Bone marrow (tissue), 2 donors: ENCODE measurements at regions not wholly inside any gene's neighbourhood (a gene's known extent, or its start where the extent isn't known, plus 50 kb on each side); places are given as distances from the start of the nearest gene placed in this dataset.

Experiments used
- DNase-seq, 2 donors: peaks; one replicate each; lab custom pipeline; 2025; lab: John Stamatoyannopoulos, UW

DNA sequence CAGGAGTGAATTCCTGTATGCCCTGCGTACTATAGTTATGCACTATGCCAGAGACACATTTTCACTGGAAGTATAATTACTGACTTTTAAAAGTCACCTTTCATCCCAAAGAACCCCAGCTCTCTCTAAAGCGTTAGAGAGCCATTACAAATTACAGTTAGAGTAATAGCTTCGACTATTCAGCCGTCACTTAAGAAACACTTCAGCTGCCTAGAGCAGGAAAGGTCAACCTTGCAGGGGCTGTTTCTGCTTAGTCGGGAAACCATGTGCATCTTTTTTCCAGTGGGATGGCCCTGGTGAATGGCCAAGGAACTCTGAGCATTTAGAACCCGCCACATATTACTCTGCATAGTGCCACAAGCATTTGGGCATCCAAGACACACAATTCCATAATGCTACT lies 235.9 kb downstream of the ARRDC4 start:
- DNase-seq = no peak

DNA sequence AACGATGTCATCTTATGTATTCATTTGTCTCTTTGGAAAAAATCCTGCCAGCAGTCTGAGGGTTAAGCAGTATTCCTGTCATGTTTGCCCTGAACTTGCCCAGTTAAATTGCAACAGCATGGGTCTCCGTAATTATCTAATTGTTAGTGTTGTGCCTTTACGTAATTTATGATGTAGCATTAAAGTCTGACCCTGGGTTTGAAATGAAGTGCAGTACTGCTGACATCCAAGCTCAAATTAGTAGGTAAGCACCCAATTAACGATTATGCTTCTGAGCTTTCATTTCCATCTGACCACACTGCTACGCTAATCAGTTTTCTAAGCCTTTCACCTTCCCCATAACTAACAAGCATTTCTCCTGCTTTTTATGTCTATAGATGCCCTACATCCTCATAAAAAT lies 241.8 kb downstream of the ARRDC4 start:
- no peak for DNase-seq

DNA sequence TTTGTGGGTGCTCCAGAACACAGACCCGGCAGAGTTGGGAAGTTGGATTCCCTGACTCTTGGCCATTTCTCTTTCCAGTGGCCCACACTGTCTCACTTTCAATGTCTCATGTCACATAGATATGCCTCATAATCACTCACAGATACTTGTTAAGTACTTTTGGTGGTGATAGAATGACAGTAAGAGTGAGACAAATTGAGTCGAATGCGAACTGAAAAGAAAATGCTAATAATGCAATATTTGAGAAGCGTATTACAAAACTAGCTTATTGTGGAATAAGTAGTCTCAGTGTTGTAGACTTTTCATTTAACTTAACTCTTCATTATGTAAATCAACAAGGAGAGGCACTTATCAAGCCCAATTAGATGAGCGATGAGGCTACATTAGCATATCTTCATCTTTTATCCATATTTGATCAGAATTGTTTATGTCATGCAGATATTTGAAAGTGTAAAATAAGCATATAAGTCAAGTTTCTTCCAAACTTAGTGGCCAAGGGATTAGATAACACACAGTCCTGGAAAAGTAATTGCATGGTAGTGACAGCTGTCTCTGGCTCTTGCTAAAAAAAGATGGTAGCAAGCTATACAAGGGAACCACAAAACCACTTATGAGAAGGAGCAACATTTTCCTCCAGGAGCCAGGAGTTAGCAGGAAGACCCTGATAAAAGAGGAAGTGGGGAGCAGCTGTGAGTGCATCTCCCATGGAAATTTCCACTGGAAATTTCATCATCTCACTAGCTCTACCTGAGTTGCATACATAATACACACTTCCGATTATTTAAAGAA lies 243.6 kb downstream of the ARRDC4 start:
- DNase-seq = no peak

- no peak for DNase-seq
These were observed 247.4 kb downstream of the ARRDC4 start for GRCh38 chr15:98207928-98208327.

DNA sequence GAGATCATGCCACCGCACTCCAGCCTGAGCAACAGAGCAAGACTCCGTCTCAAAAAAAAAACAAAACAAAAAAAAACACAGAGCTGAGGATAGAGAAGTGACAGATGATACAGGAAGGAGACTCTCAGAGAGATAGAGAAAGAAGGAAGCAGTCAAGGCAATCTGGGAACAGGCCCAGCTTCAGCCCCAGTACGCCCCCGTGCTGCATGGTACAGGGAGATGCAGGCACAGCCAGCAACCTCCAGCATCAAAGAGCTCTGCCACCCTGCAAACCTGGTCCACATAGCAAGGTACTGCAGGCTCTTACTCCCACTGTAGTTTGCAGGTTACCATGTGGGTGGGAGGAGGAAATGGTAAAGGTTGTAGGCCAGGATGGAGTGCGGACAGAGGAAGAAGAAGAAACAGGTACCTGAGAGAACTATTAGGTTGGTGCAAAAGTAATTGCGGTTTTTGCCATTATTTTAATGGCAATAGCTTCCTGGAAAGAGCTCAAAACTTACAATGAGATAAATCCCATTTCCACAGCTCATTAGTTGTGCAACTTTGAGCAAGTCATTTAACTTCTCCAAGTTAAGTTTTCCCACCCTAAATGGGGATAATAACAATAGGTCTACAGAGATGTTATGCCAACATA lies 253.0 kb downstream of the ARRDC4 start:
- no peak for DNase-seq

DNA sequence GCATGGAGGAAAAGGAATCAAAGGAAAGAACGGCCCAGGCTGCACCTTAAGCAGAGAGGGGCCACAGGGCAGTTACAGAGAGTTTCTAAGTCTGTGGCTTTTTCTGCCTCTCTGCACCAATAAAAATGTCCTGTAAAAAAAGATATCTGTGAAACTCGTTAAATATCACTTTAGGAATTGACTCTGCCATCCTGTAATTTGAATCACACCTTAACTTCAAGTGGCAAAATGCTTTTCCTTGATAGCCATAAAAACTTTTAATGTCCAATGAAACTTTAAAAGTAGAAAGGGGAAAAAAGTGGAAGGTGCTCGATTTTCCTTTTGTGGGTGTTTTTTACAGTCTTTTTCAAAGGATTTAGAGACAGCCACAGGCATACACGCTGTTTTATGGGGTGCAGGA lies 255.7 kb downstream of the ARRDC4 start:
- DNase-seq = no peak

GRCh38 chr15:98217356-98217755 lies 256.9 kb downstream of the ARRDC4 start:
- no peak for DNase-seq

GRCh38 chr15:98221144-98221543 lies 260.6 kb downstream of the ARRDC4 start:
- DNase-seq = no peak

- no peak for DNase-seq
These were observed 261.1 kb downstream of the ARRDC4 start for GRCh38 chr15:98221577-98221976.

- DNase-seq = no peak
These were observed 265.6 kb downstream of the ARRDC4 start for GRCh38 chr15:98226149-98226548.

DNA sequence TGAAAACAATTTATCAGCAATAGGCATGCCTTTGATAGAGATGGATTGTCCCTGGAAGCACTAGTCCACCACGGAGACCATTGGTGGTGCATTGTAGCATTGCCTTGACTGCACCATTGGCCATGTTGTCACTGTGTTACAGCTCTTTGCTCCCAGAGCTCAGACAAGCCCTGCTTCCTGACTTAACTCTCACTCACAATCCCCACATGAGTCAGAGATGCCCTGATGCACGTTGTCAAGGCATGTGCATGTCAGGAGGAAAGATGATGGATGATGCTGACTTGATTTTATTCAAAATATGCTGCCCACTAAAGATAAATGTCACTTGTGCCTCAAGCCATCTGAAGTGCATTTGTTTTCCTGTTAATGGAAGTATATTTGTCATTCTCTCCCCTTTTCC lies 266.1 kb downstream of the ARRDC4 start:
- DNase-seq = no peak

- DNase-seq = no peak
These were observed 268.3 kb downstream of the ARRDC4 start for GRCh38 chr15:98228846-98229245.

DNA sequence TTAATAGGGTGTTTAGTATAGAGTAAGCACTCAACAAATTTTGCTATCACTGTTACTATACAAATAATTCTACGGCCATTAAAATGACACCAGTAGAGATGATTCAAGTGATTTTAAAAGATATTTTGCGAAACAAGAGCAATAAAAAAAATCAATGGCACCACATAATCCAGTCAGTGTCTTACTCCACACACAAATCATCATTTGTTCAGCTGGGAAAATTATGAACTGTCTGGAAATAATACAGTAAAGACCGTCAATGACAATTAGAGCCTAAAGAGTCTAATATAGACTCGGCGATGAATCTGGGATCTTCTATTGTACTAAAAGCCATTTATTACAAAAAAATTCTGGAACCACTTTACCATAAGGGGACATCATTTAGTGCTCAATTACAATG lies 270.5 kb downstream of the ARRDC4 start:
- DNase-seq = no peak

GRCh38 chr15:98231696-98232440 lies 271.4 kb downstream of the ARRDC4 start:
- DNase-seq = no peak

DNA sequence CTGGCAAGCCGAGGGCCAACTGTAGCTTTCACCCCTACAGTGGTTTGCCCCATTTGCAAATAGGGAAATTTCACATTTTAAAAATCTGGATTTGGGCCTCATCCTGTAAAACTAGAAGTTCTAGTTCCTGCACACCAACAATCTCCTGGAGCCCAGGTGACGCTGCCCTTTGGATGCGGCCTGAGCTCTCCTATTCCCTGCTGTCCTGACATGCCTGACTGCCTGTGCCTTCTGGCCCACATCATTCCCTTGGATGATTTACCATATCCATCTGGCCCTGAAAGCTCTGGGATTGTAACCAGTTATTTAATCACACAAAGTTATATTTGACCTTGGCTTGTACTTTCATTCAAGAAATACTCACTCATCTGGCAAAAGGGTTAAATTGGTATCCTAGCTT lies 272.3 kb downstream of the ARRDC4 start:
- DNase-seq = no peak

DNA sequence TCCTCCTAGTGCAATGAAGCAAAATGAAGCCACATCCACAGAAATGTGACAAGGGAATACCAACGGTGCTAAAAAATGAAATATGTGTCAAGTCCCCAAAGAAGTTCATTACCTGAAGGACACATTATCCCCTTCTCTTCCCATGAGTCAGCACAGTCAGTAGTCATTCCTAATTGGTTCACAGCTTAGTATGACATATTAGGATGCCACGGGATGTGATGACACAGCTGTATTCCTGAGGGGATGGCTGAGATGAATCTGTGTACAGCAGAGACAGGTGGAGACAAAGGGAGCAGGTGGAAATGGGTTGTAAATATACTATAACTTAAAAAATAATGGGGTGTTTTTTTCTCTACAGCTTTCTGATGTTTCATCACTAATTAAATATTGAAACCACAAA lies 273.4 kb downstream of the ARRDC4 start:
- DNase-seq = no peak

DNA sequence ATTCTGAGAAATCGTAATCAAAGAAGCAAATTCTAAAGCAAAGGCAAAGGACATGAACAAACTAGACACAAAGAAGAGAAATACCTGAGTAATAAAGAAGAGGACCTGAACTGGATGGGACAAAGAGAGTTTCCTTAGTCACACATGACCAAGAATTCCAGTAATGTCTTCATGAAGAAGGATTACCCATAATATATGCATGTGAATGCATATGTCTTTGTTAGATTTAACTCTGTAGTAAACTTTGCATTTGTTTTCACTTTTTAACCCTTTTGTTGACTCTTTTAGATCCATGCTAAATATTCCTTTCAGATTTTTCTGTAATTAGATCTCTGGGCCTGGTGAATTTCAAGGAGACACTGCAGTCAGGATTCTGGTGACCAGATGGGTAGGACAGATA lies 279.8 kb downstream of the ARRDC4 start:
- no peak for DNase-seq

- DNase-seq = no peak
These were observed 280.6 kb downstream of the ARRDC4 start for GRCh38 chr15:98241032-98241554.

DNA sequence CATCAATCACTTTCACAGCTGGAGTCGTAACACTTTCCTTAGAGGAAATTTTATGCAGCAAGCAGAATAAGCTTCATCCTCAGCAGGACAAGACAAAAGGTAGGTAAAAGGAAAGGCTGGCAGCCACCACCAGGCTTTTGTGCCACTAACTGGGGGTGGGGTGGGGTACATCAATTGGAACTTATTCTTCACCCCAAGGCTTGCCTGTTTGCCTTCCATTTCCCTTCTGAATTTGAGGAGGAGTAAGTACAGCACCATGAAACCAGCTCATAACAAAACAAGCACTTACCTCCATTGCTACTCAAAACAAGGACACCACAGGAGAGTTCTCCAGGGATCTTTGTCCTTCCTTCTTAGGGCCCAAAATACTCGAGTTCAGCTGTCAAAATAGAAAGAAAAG lies 296.8 kb downstream of the ARRDC4 start:
- no peak for DNase-seq

DNA sequence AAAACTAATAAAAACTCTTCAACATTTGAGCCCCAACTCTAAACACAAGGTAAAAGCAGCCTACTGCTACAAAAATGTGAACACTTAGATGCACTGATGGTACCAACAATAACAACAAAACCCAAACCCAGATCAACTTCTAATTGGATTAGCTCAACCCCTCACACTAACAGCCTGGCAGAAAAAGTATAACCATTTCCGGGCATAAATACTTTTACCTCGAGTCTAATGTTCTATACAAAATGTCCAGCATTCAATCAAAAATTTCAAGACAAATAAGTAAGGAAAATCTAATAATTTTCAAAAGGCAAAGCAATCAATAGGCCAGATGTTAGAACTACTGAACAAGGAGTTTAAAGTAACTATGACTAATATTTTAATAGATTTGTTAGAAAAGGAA lies 303.3 kb downstream of the ARRDC4 start:
- no peak for DNase-seq

DNA sequence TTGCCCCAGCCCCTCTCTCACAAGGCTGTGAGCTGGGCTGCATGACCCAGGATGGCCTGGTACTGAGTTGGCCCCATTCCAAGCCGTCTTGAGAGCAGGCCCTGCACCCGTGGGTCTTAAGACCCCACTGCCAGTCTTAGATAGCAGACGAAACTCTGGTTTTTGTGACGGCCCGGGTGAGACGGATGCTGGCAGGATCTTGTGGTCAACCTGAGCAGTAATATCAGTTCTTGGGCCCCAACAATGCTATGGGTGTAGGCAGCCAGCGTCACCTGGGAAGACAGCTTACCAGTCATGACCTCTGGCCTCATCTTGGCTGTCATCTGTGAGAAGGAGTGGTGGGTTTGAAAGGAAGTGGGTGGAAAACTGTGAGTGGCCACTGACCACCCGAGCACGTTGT lies 305.8 kb downstream of the ARRDC4 start:
- no peak for DNase-seq

- DNase-seq = no peak
These were observed 307.7 kb downstream of the ARRDC4 start for GRCh38 chr15:98268163-98268562.

DNA sequence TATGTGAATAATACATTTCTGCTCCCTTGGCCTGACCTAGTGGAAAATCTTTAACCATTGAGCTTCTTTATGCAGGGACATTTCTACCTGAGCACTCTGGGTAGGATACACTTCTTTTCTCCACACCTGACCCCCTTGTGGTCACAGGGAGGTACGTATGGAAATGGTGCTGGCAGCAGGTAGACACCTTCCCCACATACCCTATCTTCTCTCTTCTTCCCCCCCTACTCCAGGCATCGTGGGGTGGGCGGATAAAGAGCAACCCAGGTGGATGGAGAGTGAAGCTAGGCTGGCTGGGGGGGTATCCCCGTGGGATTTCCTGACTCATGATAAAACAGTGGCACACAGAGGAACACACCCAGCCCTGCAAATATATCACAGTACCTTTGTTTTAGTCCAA lies 312.1 kb downstream of the ARRDC4 start:
- DNase-seq = no peak
